Endothelial cell of umbilical vein (primary cell): ENCODE measurements at regions not wholly inside any gene's neighbourhood (a gene's known extent, or its start where the extent isn't known, plus 50 kb on each side); places are given as distances from the start of the nearest gene placed in this dataset.

ENCODE experiments used
- BruUV-seq: library from RNA; stranded (reverse); fragments of 400-500 nt; replicated peaks from 2 replicates; lab custom pipeline; 2021; lab: Mats Ljungman, UMichigan
- CTCF ChIA-PET: fragments of 300-600, 350-600 bp; sonication (Branson Sonifier 250); formaldehyde crosslinking; loops from one replicate; lab custom pipeline; 2021; ENCODE audit warnings: antibody characterized with exemption, inconsistent platforms; lab: Charles Lee
- POLR2A ChIA-PET: fragments of 300-600, 350-600 bp; sonication (Branson Sonifier 250); formaldehyde crosslinking; loops from one replicate; lab custom pipeline; 2021; ENCODE audit warnings: antibody characterized with exemption, inconsistent platforms; lab: Charles Lee
- DNase-seq: peaks from one replicate; pipeline ENCODE4 v3.0.0-alpha.2; 2011; ENCODE audit warnings: low read depth, low spot score
- FAIRE-seq: peaks from 2 replicates; lab custom pipeline; 2011; peaks lifted over from hg19 to GRCh38; lab: Jason Lieb, UNC
- H2AFZ ChIP-seq: 2 replicates; pipeline ENCODE4 v1.6.0; 2012; ENCODE audit warnings: low read depth, low read length, control low read depth, inconsistent platforms
- H3K27ac ChIP-seq: 2 replicates; pipeline ENCODE4 v1.5.1; 2011; ENCODE audit warnings: low read depth, mild to moderate bottlenecking, control low read depth, low read length, moderate library complexity; ENCODE audit not compliant: insufficient read depth
- H3K27me3 ChIP-seq, 2 experiments: 2 replicates each; pipeline versions ENCODE4 v1.6.0 to v1.6.1; 2011; ENCODE audit warnings: low read length in 2 of 2, mixed read lengths in 1 of 2; ENCODE audit not compliant: control insufficient read depth in 2 of 2, insufficient read depth in 2 of 2
- H3K36me3 ChIP-seq, 2 experiments: 2 replicates in 1 of 2; 3 replicates in 1 of 2; pipeline ENCODE4 v1.5.1; 2011; ENCODE audit warnings: low read length in 2 of 2, mild to moderate bottlenecking in 1 of 2, moderate library complexity in 1 of 2; ENCODE audit not compliant: control insufficient read depth in 2 of 2, insufficient read depth in 2 of 2; ENCODE audit errors: extremely low read depth in 1 of 2
- H3K4me1 ChIP-seq: 3 replicates; pipeline ENCODE4 v1.5.1; 2011; ENCODE audit warnings: mild to moderate bottlenecking, low read length; ENCODE audit not compliant: control insufficient read depth, insufficient read depth; ENCODE audit errors: extremely low read depth
- H3K4me2 ChIP-seq: 2 replicates; pipeline ENCODE4 v1.6.1; 2011; ENCODE audit warnings: low read length, control low read depth, mixed read lengths; ENCODE audit not compliant: insufficient read depth
- H3K4me3 ChIP-seq, 3 experiments: fragments of 200-600 bp in 1 of 3; sonication (generic), shearing (Covaris generic) in 1 of 3; replicated peaks in 1 of 3; 2 replicates each; pipeline ENCODE4 v1.5.1; 2011 to 2016; ENCODE audit warnings: control low read depth in 3 of 3, low read length in 3 of 3, mild to moderate bottlenecking in 2 of 3, inconsistent platforms in 1 of 3, low read depth in 1 of 3, moderate library complexity in 1 of 3; ENCODE audit not compliant: insufficient read depth in 1 of 3
- H3K79me2 ChIP-seq: 2 replicates; pipeline ENCODE4 v1.6.0; 2012; ENCODE audit warnings: low read length, inconsistent platforms; ENCODE audit not compliant: control insufficient read depth, insufficient read depth
- H3K9ac ChIP-seq: replicated peaks from 2 replicates; pipeline ENCODE3; 2011; ENCODE audit warnings: low read length, control low read depth; ENCODE audit not compliant: insufficient read depth; ENCODE audit errors: extremely low read depth
- H3K9me1 ChIP-seq: replicated peaks from 3 replicates; pipeline ENCODE4 v1.6.0; 2011; ENCODE audit warnings: mild to moderate bottlenecking, low read length; ENCODE audit not compliant: control insufficient read depth, insufficient read depth; ENCODE audit errors: extremely low read depth
- H3K9me3 ChIP-seq: replicated peaks from 2 replicates; pipeline ENCODE4 v1.5.1; 2012; ENCODE audit warnings: low read length, inconsistent platforms; ENCODE audit not compliant: control insufficient read depth, insufficient read depth
- H4K20me1 ChIP-seq: replicated peaks from 2 replicates; pipeline ENCODE3; 2011; ENCODE audit warnings: mild to moderate bottlenecking, low read length; ENCODE audit not compliant: control insufficient read depth, insufficient read depth; ENCODE audit errors: extremely low read depth
- EZH2 ChIP-seq: IDR thresholded peaks from 2 replicates; pipeline ENCODE4 v1.6.1; 2012; ENCODE audit warnings: borderline replicate concordance, low read depth, mild to moderate bottlenecking, moderate library complexity, low read length, inconsistent platforms; ENCODE audit not compliant: severe bottlenecking
- FOS ChIP-seq: IDR thresholded peaks from 2 replicates; pipeline ENCODE4 v1.6.1; 2011; ENCODE audit warnings: mild to moderate bottlenecking, low read length, moderate library complexity, borderline replicate concordance; ENCODE audit not compliant: insufficient read depth
- GATA2 ChIP-seq: IDR thresholded peaks from 2 replicates; pipeline ENCODE4 v1.7.0; 2011; ENCODE audit warnings: low read depth, mild to moderate bottlenecking, moderate library complexity, mixed read lengths, low read length; ENCODE audit not compliant: insufficient read length, insufficient read depth
- JUN ChIP-seq: IDR thresholded peaks from 2 replicates; pipeline ENCODE4 v1.6.1; 2011; ENCODE audit warnings: borderline replicate concordance, low read depth; ENCODE audit not compliant: insufficient read length, insufficient read depth
- MAX ChIP-seq: IDR thresholded peaks from 2 replicates; pipeline ENCODE4 v1.6.1; 2011; ENCODE audit not compliant: insufficient read depth, insufficient read length
- MYC ChIP-seq: IDR thresholded peaks from one replicate; pipeline ENCODE4 v1.6.1; 2011; ENCODE audit warnings: mild to moderate bottlenecking, low read depth, low read length
- POLR2A ChIP-seq: IDR thresholded peaks from 2 replicates; pipeline ENCODE4 v1.6.1; 2012; ENCODE audit warnings: low read depth, mild to moderate bottlenecking, control low read depth, low read length
- POLR2AphosphoS5 ChIP-seq: IDR thresholded peaks from 2 replicates; pipeline ENCODE4 v1.6.1; 2012; ENCODE audit warnings: low read depth, mild to moderate bottlenecking, control low read depth, low read length, moderate library complexity; ENCODE audit not compliant: insufficient read depth
- dilution Hi-C: fragments of 300-500 bp; cut with MboI; formaldehyde crosslinking; loops from one replicate; pipeline ENCODE4 v1.15.0; 2019; ENCODE audit warnings: low sequenced_read_pairs; ENCODE audit not compliant: extremely low pct_ligation_motif_present
- intact Hi-C: fragments of 100-400 bp; cut with micrococcal nuclease; formaldehyde crosslinking; loops from one replicate; pipeline ENCODE4 v1.10.0; 2022
- TF ChIP-seq, protein P1 (sequence below), 2 donors: IDR thresholded peaks; 1 replicate in 1 of 2; 2 replicates in 1 of 2; pipeline ENCODE4 v1.5.1; 2011; ENCODE audit warnings: low read length in 2 of 2, mild to moderate bottlenecking in 2 of 2, moderate library complexity in 2 of 2, control low read depth in 1 of 2, inconsistent platforms in 1 of 2, low read depth in 1 of 2; ENCODE audit not compliant: insufficient read depth in 1 of 2; ENCODE audit errors: extremely low read depth in 1 of 2

DNA sequence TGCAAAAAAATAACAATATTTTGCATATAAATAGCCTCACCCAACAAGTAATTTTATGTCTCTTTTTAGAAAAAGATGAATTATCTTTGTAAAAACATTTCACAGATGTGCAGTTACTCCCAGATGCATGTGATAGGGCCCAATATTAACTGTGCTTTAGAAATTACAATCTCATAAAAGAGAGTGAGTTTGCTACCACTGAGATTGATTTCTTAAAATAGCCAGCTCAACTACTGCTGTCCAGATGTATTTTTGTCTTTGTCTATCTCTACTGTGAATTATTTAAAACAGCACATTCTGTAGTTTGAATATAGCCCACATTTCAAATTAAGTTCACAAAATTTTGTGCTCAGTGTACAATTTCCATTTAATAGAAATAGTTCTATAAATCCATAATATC is 177.0 kb upstream of the TTC29 start:
- BruUV-seq = no TSS peak
- TF ChIP-seq GATA2 = no peak
- no peak for TF ChIP-seq POLR2A
- TF ChIP-seq, protein P1, sequence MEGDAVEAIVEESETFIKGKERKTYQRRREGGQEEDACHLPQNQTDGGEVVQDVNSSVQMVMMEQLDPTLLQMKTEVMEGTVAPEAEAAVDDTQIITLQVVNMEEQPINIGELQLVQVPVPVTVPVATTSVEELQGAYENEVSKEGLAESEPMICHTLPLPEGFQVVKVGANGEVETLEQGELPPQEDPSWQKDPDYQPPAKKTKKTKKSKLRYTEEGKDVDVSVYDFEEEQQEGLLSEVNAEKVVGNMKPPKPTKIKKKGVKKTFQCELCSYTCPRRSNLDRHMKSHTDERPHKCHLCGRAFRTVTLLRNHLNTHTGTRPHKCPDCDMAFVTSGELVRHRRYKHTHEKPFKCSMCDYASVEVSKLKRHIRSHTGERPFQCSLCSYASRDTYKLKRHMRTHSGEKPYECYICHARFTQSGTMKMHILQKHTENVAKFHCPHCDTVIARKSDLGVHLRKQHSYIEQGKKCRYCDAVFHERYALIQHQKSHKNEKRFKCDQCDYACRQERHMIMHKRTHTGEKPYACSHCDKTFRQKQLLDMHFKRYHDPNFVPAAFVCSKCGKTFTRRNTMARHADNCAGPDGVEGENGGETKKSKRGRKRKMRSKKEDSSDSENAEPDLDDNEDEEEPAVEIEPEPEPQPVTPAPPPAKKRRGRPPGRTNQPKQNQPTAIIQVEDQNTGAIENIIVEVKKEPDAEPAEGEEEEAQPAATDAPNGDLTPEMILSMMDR (IDR thresholded peaks at IDR 0.05; ENCODE audit: extremely low read depth in 1 of 2, insufficient read depth in 1 of 2, low read depth in 1 of 2, low read length in 2 of 2) = no peak
- dilution Hi-C loops = no loop called here
- ChIA-PET CTCF (interaction anchor here (1.1 kb wide), 1 partner anchor 26 kb away, joined by 4 read pairs; no protein-coding TSS in a partner anchor), POLR2A (no interaction called here)
- intact Hi-C loops = no loop called here
- DNase-seq = no peak
- H3K9me3 ChIP-seq = no peaks in the 10 kb centered on the region
- no peaks in the 10 kb centered on the region for H3K4me1 ChIP-seq
- H3K9ac ChIP-seq = no peak overlapping the region
- no peaks in the 10 kb centered on the region for H4K20me1 ChIP-seq
- peaks cover 0 to 2% of the 10 kb centered on the region in 2 experiments for H3K27me3 ChIP-seq
- no peaks in the 10 kb centered on the region for H3K9me1 ChIP-seq
- H3K27ac ChIP-seq = no peak overlapping the region
- H3K4me2 ChIP-seq = no peak overlapping the region
- H3K4me3 ChIP-seq = no peak overlapping the region
- FAIRE-seq = no peak
- no peaks in the 10 kb centered on the region for H3K36me3 ChIP-seq
- no peak overlapping the region for H2AFZ ChIP-seq
- no peaks in the 10 kb centered on the region for H3K79me2 ChIP-seq

- CTCF ChIA-PET = interaction anchor here (1.1 kb wide), 1 partner anchor 26 kb away, joined by 4 read pairs; no protein-coding TSS in a partner anchor
- no peaks in the 10 kb centered on the region for H4K20me1 ChIP-seq
- no peaks in the 10 kb centered on the region for H3K9me1 ChIP-seq
- dilution Hi-C loops = no loop called here
- no peaks in the 10 kb centered on the region for H3K36me3 ChIP-seq
- no peak overlapping the region for H3K9ac ChIP-seq
- no peak overlapping the region for H2AFZ ChIP-seq
- H3K27ac ChIP-seq = no peak overlapping the region
- no TSS peak for BruUV-seq
- H3K9me3 ChIP-seq = no peaks in the 10 kb centered on the region
- H3K4me1 ChIP-seq = no peaks in the 10 kb centered on the region
- H3K4me2 ChIP-seq = no peak overlapping the region
- H3K27me3 ChIP-seq = peaks cover 0 to 2% of the 10 kb centered on the region in 2 experiments
- TF ChIP-seq MAX = no peak
- TF ChIP-seq GATA2 = no peak
- TF ChIP-seq JUN = no peak
- no peak for TF ChIP-seq POLR2A
- TF ChIP-seq FOS = no peak
- TF ChIP-seq EZH2 = no peak
- TF ChIP-seq MYC = no peak
- TF ChIP-seq, protein P1 (IDR thresholded peaks at IDR 0.05; ENCODE audit: extremely low read depth in 1 of 2, insufficient read depth in 1 of 2, low read depth in 1 of 2, low read length in 2 of 2) = no peak
- TF ChIP-seq POLR2AphosphoS5 = no peak
- no peaks in the 10 kb centered on the region for H3K79me2 ChIP-seq
- DNase-seq (no peak), FAIRE-seq (no peak)
- intact Hi-C loops = no loop called here
- POLR2A ChIA-PET = no interaction called here
- no peak overlapping the region for H3K4me3 ChIP-seq
Observed at GRCh38 chr4:147123146-147123545, 177.5 kb upstream of the TTC29 start.
